ENCODE measurements at regions not wholly inside any gene's neighbourhood (a gene's known extent, or its start where the extent isn't known, plus 50 kb on each side); places are given as distances from the start of the nearest gene placed in this dataset.

GRCh38 chr5:5780253-5780652 lies 357.8 kb downstream of the ICE1 start:
- no peaks in the 10 kb centered on the region for H3K9me2 ChIP-seq (replicated peaks; ENCODE audit: low read length)
- no peaks in the 10 kb centered on the region for H3K36me3 ChIP-seq (ENCODE audit: low read depth, low read length)
- ATAC-seq (no peak), DNase-seq (no peak)
- no peak overlapping the region for H2AFZ ChIP-seq (ENCODE audit: low read length)
- ChIA-PET POLR2A (ENCODE audit: unreplicated experiment) (no interaction called here), CTCF (no interaction called here)
- no peak overlapping the region for H3K27ac ChIP-seq (ENCODE audit: low read length)
- no peaks in the 10 kb centered on the region for H3K4me1 ChIP-seq (ENCODE audit: insufficient read depth, low read length)
- H3K4me3 ChIP-seq (ENCODE audit: low read length), result no peak overlapping the region
- H3K9me3 ChIP-seq (ENCODE audit: low read length), result no peaks in the 10 kb centered on the region
- no peak overlapping the region for H3K4me2 ChIP-seq (ENCODE audit: low read length)
- H3K27me3 ChIP-seq (ENCODE audit: low read length), result peaks cover 35% of the 10 kb centered on the region
- TF ChIP-seq EZH2phosphoT487 (IDR thresholded peaks at IDR 0.05; ENCODE audit: borderline replicate concordance, low read length) (no peak), EZH2 (IDR thresholded peaks at IDR 0.05; ENCODE audit: low read length, unreplicated experiment) (no peak), CTCF (conservative IDR thresholded peaks at IDR 0.05; ENCODE audit: low read depth, low read length) (no peak)
- H3K79me2 ChIP-seq (ENCODE audit: low read length), result no peaks in the 10 kb centered on the region
- no peaks in the 10 kb centered on the region for H3F3A ChIP-seq (ENCODE audit: low read length, unreplicated experiment)
- intact Hi-C loops (cut with micrococcal nuclease), result no loop called here
- BruUV-seq (replicated peaks), result no TSS peak
- H3K9ac ChIP-seq (ENCODE audit: low read length), result no peak overlapping the region
- H4K20me1 ChIP-seq (ENCODE audit: low read length), result no peaks in the 10 kb centered on the region

GRCh38 chr5:5777013-5777412 lies 354.5 kb downstream of the ICE1 start:
- DNase-seq (no peak), ATAC-seq (no peak)
- Histone ChIP-seq H3K9me3 (ENCODE audit: low read length) (no peaks in the 10 kb centered on the region), H4K20me1 (ENCODE audit: low read length) (no peaks in the 10 kb centered on the region), H3F3A (ENCODE audit: low read length, unreplicated experiment) (no peaks in the 10 kb centered on the region), H3K9me2 (replicated peaks; ENCODE audit: low read length) (no peaks in the 10 kb centered on the region), H3K27me3 (ENCODE audit: low read length) (peaks cover 50% of the 10 kb centered on the region), H3K9ac (ENCODE audit: low read length) (no peak overlapping the region), H3K79me2 (ENCODE audit: low read length) (no peaks in the 10 kb centered on the region), H3K4me2 (ENCODE audit: low read length) (no peak overlapping the region), H3K4me3 (ENCODE audit: low read length) (no peak overlapping the region), H3K4me1 (ENCODE audit: insufficient read depth, low read length) (no peaks in the 10 kb centered on the region), H2AFZ (ENCODE audit: low read length) (no peak overlapping the region), H3K36me3 (ENCODE audit: low read depth, low read length) (no peaks in the 10 kb centered on the region), H3K27ac (ENCODE audit: low read length) (no peak overlapping the region)
- TF ChIP-seq EZH2phosphoT487 (IDR thresholded peaks at IDR 0.05; ENCODE audit: borderline replicate concordance, low read length), result no peak
- no peak for TF ChIP-seq CTCF (conservative IDR thresholded peaks at IDR 0.05; ENCODE audit: low read depth, low read length)
- TF ChIP-seq EZH2 (IDR thresholded peaks at IDR 0.05; ENCODE audit: low read length, unreplicated experiment), result no peak
- CTCF ChIA-PET, result no interaction called here
- BruUV-seq (replicated peaks), result no TSS peak
- POLR2A ChIA-PET (ENCODE audit: unreplicated experiment), result no interaction called here
- intact Hi-C loops (cut with micrococcal nuclease), result no loop called here

- H3K9ac ChIP-seq (ENCODE audit: low read length), result no peak overlapping the region
- DNase-seq (no peak), ATAC-seq (no peak)
- H3K36me3 ChIP-seq (ENCODE audit: low read depth, low read length), result no peaks in the 10 kb centered on the region
- ChIA-PET POLR2A (ENCODE audit: unreplicated experiment) (no interaction called here), CTCF (no interaction called here)
- no peaks in the 10 kb centered on the region for H3K9me3 ChIP-seq (ENCODE audit: low read length)
- no peak overlapping the region for H3K27ac ChIP-seq (ENCODE audit: low read length)
- H3K4me3 ChIP-seq (ENCODE audit: low read length), result no peak overlapping the region
- TF ChIP-seq CTCF (conservative IDR thresholded peaks at IDR 0.05; ENCODE audit: low read depth, low read length) (no peak), EZH2phosphoT487 (IDR thresholded peaks at IDR 0.05; ENCODE audit: borderline replicate concordance, low read length) (no peak), EZH2 (IDR thresholded peaks at IDR 0.05; ENCODE audit: low read length, unreplicated experiment) (no peak)
- no peak overlapping the region for H2AFZ ChIP-seq (ENCODE audit: low read length)
- H3K79me2 ChIP-seq (ENCODE audit: low read length), result no peaks in the 10 kb centered on the region
- H4K20me1 ChIP-seq (ENCODE audit: low read length), result no peaks in the 10 kb centered on the region
- H3K4me2 ChIP-seq (ENCODE audit: low read length), result no peak overlapping the region
- no peaks in the 10 kb centered on the region for H3K4me1 ChIP-seq (ENCODE audit: insufficient read depth, low read length)
- H3F3A ChIP-seq (ENCODE audit: low read length, unreplicated experiment), result no peaks in the 10 kb centered on the region
- peaks cover 85% of the 10 kb centered on the region for H3K27me3 ChIP-seq (ENCODE audit: low read length)
- intact Hi-C loops (cut with micrococcal nuclease), result no loop called here
- H3K9me2 ChIP-seq (replicated peaks; ENCODE audit: low read length), result no peaks in the 10 kb centered on the region
- BruUV-seq (replicated peaks), result no TSS peak
Observed at GRCh38 chr5:5772202-5772601, 349.7 kb downstream of the ICE1 start.

Data from PC-3 (cell line).